ENCODE measurements at regions not wholly inside any gene's neighbourhood (a gene's known extent, or its start where the extent isn't known, plus 50 kb on each side); places are given as distances from the start of the nearest gene placed in this dataset.

GRCh38 chr4:173753408-173753807 lies 223.4 kb upstream of the HAND2 start:
- no peak for TF ChIP-seq CTCF (conservative IDR thresholded peaks at IDR 0.05)
- H3K27ac ChIP-seq: no peak overlapping the region

- H3K27ac ChIP-seq: no peak overlapping the region
- TF ChIP-seq CTCF (conservative IDR thresholded peaks at IDR 0.05): peak; percentile 52; the same call in 1 of the 2 replicates
Measured at GRCh38 chr4:173752610-173753230, 222.7 kb upstream of the HAND2 start.

GRCh38 chr4:173748353-173748752 lies 218.3 kb upstream of the HAND2 start:
- H3K27ac ChIP-seq: no peak overlapping the region
- TF ChIP-seq CTCF (conservative IDR thresholded peaks at IDR 0.05): peak; percentile 51

- no peak for TF ChIP-seq CTCF (conservative IDR thresholded peaks at IDR 0.05)
- H3K27ac ChIP-seq: no peak overlapping the region
Measured at GRCh38 chr4:173747537-173748257, 217.7 kb upstream of the HAND2 start.

- TF ChIP-seq CTCF (conservative IDR thresholded peaks at IDR 0.05): no peak
Measured at GRCh38 chr4:173746424-173746823, 216.4 kb upstream of the HAND2 start.

GRCh38 chr4:173745765-173746164 lies 215.7 kb upstream of the HAND2 start:
- no peak overlapping the region for H3K27ac ChIP-seq
- no peak for TF ChIP-seq CTCF (conservative IDR thresholded peaks at IDR 0.05)

More at GRCh38 chr4:173746424-173746823, 216.4 kb upstream of the HAND2 start:
- no peak overlapping the region for H3K27ac ChIP-seq

- no peak overlapping the region for H3K27ac ChIP-seq
- TF ChIP-seq CTCF (conservative IDR thresholded peaks at IDR 0.05): no peak
Measured at GRCh38 chr4:173736840-173737239, 206.8 kb upstream of the HAND2 start.
